ENCODE measurements at regions not wholly inside any gene's neighbourhood (a gene's known extent, or its start where the extent isn't known, plus 50 kb on each side); places are given as distances from the start of the nearest gene placed in this dataset.

- no peak for DNase-seq
Measured at GRCh38 chr15:93517176-93517575, 428.2 kb upstream of the RGMA start.

- no peak for DNase-seq
Measured at GRCh38 chr15:93515256-93516051, 426.4 kb upstream of the RGMA start.

- DNase-seq, result no peak
Measured at GRCh38 chr15:93506646-93507045, 417.6 kb upstream of the RGMA start.

GRCh38 chr15:93505506-93505905 lies 416.5 kb upstream of the RGMA start:
- DNase-seq, result no peak

- DNase-seq, result no peak
Measured at GRCh38 chr15:93501946-93502345, 412.9 kb upstream of the RGMA start.

- no peak for DNase-seq
Measured at GRCh38 chr15:93500155-93500554, 411.1 kb upstream of the RGMA start.

- DNase-seq, result no peak
Measured at GRCh38 chr15:93497291-93497690, 408.3 kb upstream of the RGMA start.

- DNase-seq, result no peak
Measured at GRCh38 chr15:93496888-93497287, 407.9 kb upstream of the RGMA start.

- DNase-seq, result no peak
Measured at GRCh38 chr15:93495799-93496637, 407.0 kb upstream of the RGMA start.

GRCh38 chr15:93493172-93493571 lies 404.2 kb upstream of the RGMA start:
- DNase-seq, result no peak

GRCh38 chr15:93491291-93491690 lies 402.3 kb upstream of the RGMA start:
- no peak for DNase-seq

GRCh38 chr15:93488296-93488713 lies 399.3 kb upstream of the RGMA start:
- DNase-seq, result no peak

- DNase-seq, result no peak
Measured at GRCh38 chr15:93486407-93487117, 397.6 kb upstream of the RGMA start.

- no peak for DNase-seq
Measured at GRCh38 chr15:93485438-93486327, 396.7 kb upstream of the RGMA start.

GRCh38 chr15:93483923-93484322 lies 394.9 kb upstream of the RGMA start:
- DNase-seq, result no peak

GRCh38 chr15:93482731-93483130 lies 393.7 kb upstream of the RGMA start:
- no peak for DNase-seq

- DNase-seq, result no peak
Measured at GRCh38 chr15:93479715-93480114, 390.7 kb upstream of the RGMA start.

- DNase-seq, result no peak
Measured at GRCh38 chr15:93478947-93479346, 389.9 kb upstream of the RGMA start.

GRCh38 chr15:93477721-93478120 lies 388.7 kb upstream of the RGMA start:
- no peak for DNase-seq

GRCh38 chr15:93477188-93477587 lies 388.2 kb upstream of the RGMA start:
- DNase-seq, result no peak

GRCh38 chr15:93476491-93477177 lies 387.6 kb upstream of the RGMA start:
- no peak for DNase-seq

- no peak for DNase-seq
Measured at GRCh38 chr15:93474728-93475127, 385.7 kb upstream of the RGMA start.

Measured in CD4-positive, alpha-beta T cell treated with Interleukin-6 for 4 hours (primary cell).